SJCRH30 (cell line): ENCODE measurements at regions not wholly inside any gene's neighbourhood (a gene's known extent, or its start where the extent isn't known, plus 50 kb on each side); places are given as distances from the start of the nearest gene placed in this dataset.

Source experiments
- DNase-seq, 2 experiments: peaks; one replicate each; pipeline ENCODE4 v3.0.0-alpha.2; 2015 to 2020
- H3K27ac ChIP-seq: fragments of 250-450 bp; sonication (Bioruptor Pico); 2 replicates; pipeline ENCODE4 v1.5.1; 2020; ENCODE audit warnings: mild to moderate bottlenecking, moderate library complexity
- H3K27me3 ChIP-seq: fragments of 250-450 bp; sonication (Bioruptor Pico); 2 replicates; pipeline ENCODE4 v1.5.1; 2020; ENCODE audit warnings: mild to moderate bottlenecking, moderate library complexity
- H3K36me3 ChIP-seq: fragments of 250-450 bp; sonication (Bioruptor Pico); 2 replicates; pipeline ENCODE4 v1.5.1; 2020; ENCODE audit warnings: mild to moderate bottlenecking, moderate library complexity
- H3K4me1 ChIP-seq: fragments of 250-450 bp; sonication (Bioruptor Pico); 2 replicates; pipeline ENCODE4 v1.5.1; 2020; ENCODE audit warnings: mild to moderate bottlenecking, moderate library complexity
- H3K4me3 ChIP-seq: fragments of 250-450 bp; sonication (Bioruptor Pico); 2 replicates; pipeline ENCODE4 v1.5.1; 2020; ENCODE audit warnings: mild to moderate bottlenecking, moderate library complexity
- H3K9me3 ChIP-seq: fragments of 250-450 bp; sonication (Bioruptor Pico); replicated peaks from 2 replicates; pipeline ENCODE4 v1.5.1; 2020; ENCODE audit warnings: mild to moderate bottlenecking, moderate library complexity

- no peaks in the 10 kb centered on the region for H3K36me3 ChIP-seq
- no peak overlapping the region for H3K27ac ChIP-seq
- DNase-seq: peak in 1 of 2 experiments; percentile 6
- H3K27me3 ChIP-seq: no peaks in the 10 kb centered on the region
- H3K4me3 ChIP-seq: no peak overlapping the region
- no peaks in the 10 kb centered on the region for H3K9me3 ChIP-seq
- peaks cover 12% of the 10 kb centered on the region; the same call in 1 of the 2 replicates for H3K4me1 ChIP-seq
Measured at GRCh38 chr10:84908491-84908890, 580.1 kb downstream of the CCSER2 start.

DNA sequence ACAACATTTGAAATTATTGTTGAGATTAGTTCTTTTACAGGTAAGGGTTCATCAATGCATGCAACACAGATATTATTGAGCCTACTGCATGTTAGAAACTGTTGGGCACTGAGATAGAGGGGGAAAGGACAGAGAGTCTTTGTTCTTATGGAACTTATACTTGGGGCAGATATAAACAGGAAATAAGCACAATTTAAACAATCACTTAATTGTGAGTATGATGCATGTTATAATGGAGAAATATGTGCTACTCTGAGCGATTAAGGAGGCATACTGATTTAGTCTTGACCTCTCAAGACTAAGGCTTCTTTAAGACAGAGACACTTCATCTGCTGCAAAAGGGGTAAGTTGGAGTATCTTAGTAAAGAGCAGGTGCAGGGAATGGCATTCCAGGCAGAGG, 593.3 kb downstream of the CCSER2 start:
- no peaks in the 10 kb centered on the region for H3K27me3 ChIP-seq
- no peaks in the 10 kb centered on the region for H3K36me3 ChIP-seq
- DNase-seq: no peak

GRCh38 chr10:84924131-84924530, 595.7 kb downstream of the CCSER2 start:
- no peak overlapping the region for H3K4me3 ChIP-seq
- H3K9me3 ChIP-seq: no peaks in the 10 kb centered on the region
- no peak overlapping the region for H3K27ac ChIP-seq
- H3K27me3 ChIP-seq: no peaks in the 10 kb centered on the region
- H3K4me1 ChIP-seq: no peaks in the 10 kb centered on the region
- no peak for DNase-seq
- no peaks in the 10 kb centered on the region for H3K36me3 ChIP-seq

More for the DNA sequence above, 593.3 kb downstream of the CCSER2 start:
- H3K4me1 ChIP-seq: no peaks in the 10 kb centered on the region
- H3K4me3 ChIP-seq: no peak overlapping the region
- H3K27ac ChIP-seq: no peak overlapping the region
- no peaks in the 10 kb centered on the region for H3K9me3 ChIP-seq

GRCh38 chr10:84925495-84925894, 597.1 kb downstream of the CCSER2 start:
- H3K27me3 ChIP-seq: no peaks in the 10 kb centered on the region
- H3K9me3 ChIP-seq: no peaks in the 10 kb centered on the region
- no peaks in the 10 kb centered on the region for H3K4me1 ChIP-seq
- no peak overlapping the region for H3K27ac ChIP-seq
- no peak for DNase-seq
- H3K4me3 ChIP-seq: no peak overlapping the region
- no peaks in the 10 kb centered on the region for H3K36me3 ChIP-seq

DNA sequence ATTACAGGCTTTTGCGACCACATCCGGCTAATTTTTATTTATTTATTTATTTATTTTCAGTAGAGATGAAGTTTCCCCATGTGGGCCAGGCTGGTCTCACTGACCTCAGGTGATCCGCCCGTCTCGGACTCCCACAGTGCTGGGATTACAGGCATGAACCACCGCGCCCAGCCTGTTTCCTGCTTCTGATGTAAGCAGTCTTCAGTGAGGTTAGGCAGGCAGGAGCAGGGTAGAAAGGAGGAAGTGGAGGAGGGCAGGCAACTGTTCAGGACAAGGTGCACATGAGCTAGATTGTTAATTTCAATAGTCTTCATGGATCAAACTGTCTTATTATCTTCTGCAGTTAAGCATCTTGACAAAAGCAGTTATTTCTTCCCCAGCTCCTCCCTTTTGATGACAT, 605.0 kb downstream of the CCSER2 start:
- DNase-seq: peak in 1 of 2 experiments; percentile 9
- no peaks in the 10 kb centered on the region for H3K27me3 ChIP-seq
- no peaks in the 10 kb centered on the region for H3K36me3 ChIP-seq
- H3K4me1 ChIP-seq: no peaks in the 10 kb centered on the region
- H3K4me3 ChIP-seq: no peak overlapping the region
- no peak overlapping the region for H3K27ac ChIP-seq
- H3K9me3 ChIP-seq: no peaks in the 10 kb centered on the region

DNA sequence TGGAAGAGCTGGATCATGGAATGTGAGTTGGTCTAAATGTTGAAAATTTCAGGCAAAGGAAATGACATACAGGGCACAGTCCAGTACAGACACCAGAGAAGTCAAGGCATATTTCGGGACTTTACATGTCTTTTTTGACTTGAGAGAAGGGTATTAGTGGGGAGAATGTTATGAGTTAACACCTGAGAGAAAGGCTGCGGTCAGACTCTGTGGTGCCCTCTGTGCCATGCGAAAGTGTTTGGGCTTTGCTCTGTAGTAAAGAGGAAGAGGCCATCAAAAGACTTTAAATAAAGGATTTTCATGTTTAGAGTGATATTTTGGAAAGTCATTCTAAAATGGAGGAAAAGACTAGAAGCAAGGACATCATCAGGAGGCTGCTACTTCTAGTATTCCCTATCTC, 607.4 kb downstream of the CCSER2 start:
- Histone ChIP-seq H3K27ac (no peak overlapping the region), H3K4me3 (no peak overlapping the region), H3K4me1 (no peaks in the 10 kb centered on the region), H3K27me3 (no peaks in the 10 kb centered on the region), H3K36me3 (no peaks in the 10 kb centered on the region), H3K9me3 (no peaks in the 10 kb centered on the region)
- DNase-seq: no peak

GRCh38 chr10:84938117-84938905, 609.9 kb downstream of the CCSER2 start:
- Histone ChIP-seq H3K9me3 (no peaks in the 10 kb centered on the region), H3K27ac (no peak overlapping the region), H3K27me3 (no peaks in the 10 kb centered on the region), H3K36me3 (no peaks in the 10 kb centered on the region), H3K4me3 (no peak overlapping the region), H3K4me1 (no peaks in the 10 kb centered on the region)
- no peak for DNase-seq

DNA sequence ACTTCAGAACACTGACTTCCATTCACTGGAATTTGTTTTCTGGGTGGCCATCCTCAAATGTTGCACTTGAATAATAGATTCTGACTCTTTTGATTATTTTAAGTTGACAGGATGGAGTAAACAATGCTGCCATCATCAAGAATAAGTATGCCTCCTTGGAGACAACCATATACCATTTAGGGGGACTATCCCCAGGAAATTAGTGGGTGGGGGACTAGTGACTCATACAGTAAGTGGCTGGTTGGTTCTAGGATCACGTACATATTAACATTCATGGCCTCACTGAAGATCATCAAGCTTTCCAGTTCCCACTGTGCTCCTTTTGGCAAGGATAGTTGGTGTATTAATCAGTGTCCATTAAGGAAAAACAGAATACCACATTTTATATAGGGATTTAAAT, 615.2 kb downstream of the CCSER2 start:
- H3K4me3 ChIP-seq: no peak overlapping the region
- no peaks in the 10 kb centered on the region for H3K27me3 ChIP-seq
- no peak for DNase-seq
- H3K9me3 ChIP-seq: no peaks in the 10 kb centered on the region
- H3K36me3 ChIP-seq: no peaks in the 10 kb centered on the region
- H3K27ac ChIP-seq: no peak overlapping the region
- no peaks in the 10 kb centered on the region for H3K4me1 ChIP-seq

DNA sequence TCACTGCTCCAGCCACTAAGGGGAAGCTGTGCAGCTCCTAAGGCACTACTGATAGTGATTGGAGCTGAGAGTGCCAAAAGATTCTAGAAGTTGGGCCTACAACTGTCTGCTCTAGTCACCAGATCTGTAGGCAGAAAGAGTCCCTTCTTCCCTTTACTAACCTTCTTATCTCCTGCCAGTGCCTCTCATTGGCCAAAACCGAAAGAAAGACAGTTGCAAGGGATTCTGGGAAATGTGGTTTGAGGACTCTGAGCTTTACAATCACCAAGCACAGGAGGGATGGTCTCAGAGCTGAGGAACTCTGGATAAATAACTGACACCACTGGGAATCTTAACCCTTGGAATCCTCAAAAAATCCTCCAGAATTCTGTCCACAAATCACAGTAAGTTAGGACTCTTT, 615.8 kb downstream of the CCSER2 start:
- Histone ChIP-seq H3K27ac (no peak overlapping the region), H3K4me3 (no peak overlapping the region), H3K9me3 (no peaks in the 10 kb centered on the region), H3K27me3 (no peaks in the 10 kb centered on the region), H3K4me1 (no peaks in the 10 kb centered on the region), H3K36me3 (no peaks in the 10 kb centered on the region)
- no peak for DNase-seq

DNA sequence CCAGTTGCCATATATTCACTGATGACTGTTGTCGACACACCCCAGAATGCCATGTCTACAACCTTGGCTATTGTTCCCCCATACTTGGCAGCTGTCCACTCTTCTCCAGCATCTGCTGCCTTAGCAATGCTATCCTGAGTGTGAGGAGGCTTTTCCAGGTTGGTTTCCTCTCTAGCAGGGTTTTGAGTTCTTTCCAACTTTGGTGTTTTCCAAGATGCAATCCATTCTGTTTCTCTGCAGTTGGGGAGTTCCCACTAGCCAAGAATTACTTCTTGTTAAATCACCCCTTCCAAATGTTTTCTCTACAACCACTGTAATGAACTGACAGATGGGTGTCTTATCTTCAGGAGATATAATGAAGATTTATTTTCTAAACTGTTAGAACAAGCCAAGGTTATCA, 617.4 kb downstream of the CCSER2 start:
- no peaks in the 10 kb centered on the region for H3K27me3 ChIP-seq
- H3K4me1 ChIP-seq: no peaks in the 10 kb centered on the region
- no peak for DNase-seq
- no peak overlapping the region for H3K27ac ChIP-seq
- H3K36me3 ChIP-seq: no peaks in the 10 kb centered on the region
- H3K9me3 ChIP-seq: no peaks in the 10 kb centered on the region
- no peak overlapping the region for H3K4me3 ChIP-seq

- DNase-seq: no peak
- H3K27me3 ChIP-seq: no peaks in the 10 kb centered on the region
- H3K9me3 ChIP-seq: no peaks in the 10 kb centered on the region
- H3K4me1 ChIP-seq: no peaks in the 10 kb centered on the region
- no peak overlapping the region for H3K4me3 ChIP-seq
- H3K27ac ChIP-seq: no peak overlapping the region
- H3K36me3 ChIP-seq: no peaks in the 10 kb centered on the region
Measured at GRCh38 chr10:84946904-84947303, 618.5 kb downstream of the CCSER2 start.

DNA sequence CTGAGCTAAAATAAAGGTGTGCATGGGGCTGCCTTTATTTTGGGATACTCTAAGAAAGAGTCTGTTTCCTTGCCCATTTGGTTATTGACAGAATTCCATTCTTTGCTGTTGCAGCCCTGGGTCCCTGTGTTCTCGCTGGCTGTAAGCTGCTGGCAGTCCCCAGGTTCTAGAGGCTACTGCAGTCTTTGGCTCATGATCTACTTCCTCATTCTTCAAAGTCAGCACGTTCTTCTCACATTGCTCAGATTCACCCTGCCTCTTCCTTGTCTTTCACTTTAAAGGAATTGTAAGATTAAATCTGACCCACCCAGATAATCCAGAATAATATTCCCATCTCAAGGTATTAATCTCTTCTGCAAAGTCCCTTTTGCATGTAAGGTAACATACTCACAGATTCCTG, 620.3 kb downstream of the CCSER2 start:
- H3K4me1 ChIP-seq: no peaks in the 10 kb centered on the region
- no peaks in the 10 kb centered on the region for H3K27me3 ChIP-seq
- H3K36me3 ChIP-seq: no peaks in the 10 kb centered on the region
- H3K27ac ChIP-seq: no peak overlapping the region
- H3K4me3 ChIP-seq: no peak overlapping the region
- DNase-seq: no peak
- no peaks in the 10 kb centered on the region for H3K9me3 ChIP-seq

DNA sequence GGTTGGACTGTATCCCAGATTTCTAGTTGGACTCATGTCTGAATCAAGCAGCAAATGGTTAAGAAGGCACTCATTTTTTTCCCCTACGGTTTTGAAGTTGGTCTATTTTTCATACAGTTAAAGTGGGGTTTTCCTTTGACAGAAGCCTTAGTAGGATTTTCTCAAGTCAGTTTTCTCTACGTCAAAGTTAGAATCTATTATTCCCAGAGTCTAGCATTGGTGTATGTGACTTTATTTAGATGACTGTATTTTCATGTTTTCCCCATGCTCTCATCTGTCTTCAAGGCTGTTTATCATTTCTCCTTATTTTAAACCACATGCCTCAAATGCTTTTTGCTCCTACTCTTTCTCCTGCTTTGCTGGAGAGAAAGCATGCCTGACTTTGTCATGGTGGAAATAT, 623.2 kb downstream of the CCSER2 start:
- H3K27ac ChIP-seq: no peak overlapping the region
- no peaks in the 10 kb centered on the region for H3K36me3 ChIP-seq
- no peaks in the 10 kb centered on the region for H3K9me3 ChIP-seq
- H3K27me3 ChIP-seq: no peaks in the 10 kb centered on the region
- no peaks in the 10 kb centered on the region for H3K4me1 ChIP-seq
- no peak for DNase-seq
- no peak overlapping the region for H3K4me3 ChIP-seq

DNA sequence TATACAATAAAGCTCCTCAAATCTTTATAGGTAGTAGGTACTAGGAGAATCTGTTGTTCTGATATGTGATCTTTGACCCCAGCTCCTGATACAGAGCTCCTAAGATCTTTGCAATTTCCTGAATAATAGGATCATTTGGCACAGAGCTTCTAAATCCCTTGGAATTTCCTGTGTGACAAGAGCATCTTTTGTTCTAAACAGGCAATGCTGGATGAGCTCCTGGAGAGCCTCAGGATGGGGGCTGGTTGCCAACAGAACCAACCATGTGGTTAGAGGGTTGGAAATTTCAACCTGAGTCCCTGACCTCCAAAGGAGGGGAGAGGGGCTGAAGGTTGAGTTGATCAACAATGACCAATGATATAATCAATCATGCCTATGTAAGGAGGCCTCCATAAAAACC, 629.0 kb downstream of the CCSER2 start:
- no peak overlapping the region for H3K4me3 ChIP-seq
- H3K4me1 ChIP-seq: no peaks in the 10 kb centered on the region
- H3K27me3 ChIP-seq: no peaks in the 10 kb centered on the region
- peak in 1 of 2 experiments; percentile 17 for DNase-seq
- no peaks in the 10 kb centered on the region for H3K9me3 ChIP-seq
- H3K36me3 ChIP-seq: no peaks in the 10 kb centered on the region
- H3K27ac ChIP-seq: no peak overlapping the region

GRCh38 chr10:84965468-84965867, 637.1 kb downstream of the CCSER2 start:
- DNase-seq: no peak
- Histone ChIP-seq H3K27ac (no peak overlapping the region), H3K4me1 (no peaks in the 10 kb centered on the region), H3K36me3 (no peaks in the 10 kb centered on the region), H3K4me3 (no peak overlapping the region), H3K9me3 (no peaks in the 10 kb centered on the region), H3K27me3 (no peaks in the 10 kb centered on the region)
